Activated CD8-positive, alpha-beta memory T cell treated with anti-CD3 and anti-CD28 coated beads for 24 hours (primary cell): ENCODE measurements at regions not wholly inside any gene's neighbourhood (a gene's known extent, or its start where the extent isn't known, plus 50 kb on each side); places are given as distances from the start of the nearest gene placed in this dataset.

Source experiments
- DNase-seq: peaks from one replicate; pipeline ENCODE4 v3.0.0-alpha.2; 2020

GRCh38 chr12:123100882-123101281 lies 50.0 kb downstream of the PITPNM2 start:
- no peak for DNase-seq

GRCh38 chr12:123100450-123100849 lies 50.4 kb downstream of the PITPNM2 start:
- no peak for DNase-seq

GRCh38 chr12:123099560-123100192 lies 51.2 kb downstream of the PITPNM2 start:
- no peak for DNase-seq

- DNase-seq, result no peak
Observed at GRCh38 chr12:123098780-123099179, 52.1 kb downstream of the PITPNM2 start.

- DNase-seq, result no peak
Observed at GRCh38 chr12:123097561-123098084, 53.3 kb downstream of the PITPNM2 start.

- DNase-seq, result no peak
Observed at GRCh38 chr12:123096741-123097140, 54.1 kb downstream of the PITPNM2 start.

GRCh38 chr12:123096182-123096581 lies 54.7 kb downstream of the PITPNM2 start:
- DNase-seq, result no peak

- DNase-seq, result no peak
Observed at GRCh38 chr12:123095078-123095881, 55.6 kb downstream of the PITPNM2 start.

- no peak for DNase-seq
Observed at GRCh38 chr12:123094349-123095077, 56.4 kb downstream of the PITPNM2 start.

- DNase-seq, result no peak
Observed at GRCh38 chr12:123092866-123093265, 58.0 kb downstream of the PITPNM2 start.

- DNase-seq, result no peak
Observed at GRCh38 chr12:123091230-123092150, 59.4 kb downstream of the PITPNM2 start.

- DNase-seq, result no peak
Observed at GRCh38 chr12:123089631-123090353, 61.1 kb downstream of the PITPNM2 start.

- DNase-seq, result no peak
Observed at GRCh38 chr12:123089140-123089539, 61.8 kb downstream of the PITPNM2 start.

- no peak for DNase-seq
Observed at GRCh38 chr12:123085730-123086487, 65.0 kb downstream of the PITPNM2 start.

- no peak for DNase-seq
Observed at GRCh38 chr12:123085066-123085465, 65.8 kb downstream of the PITPNM2 start.

- DNase-seq, result no peak
Observed at GRCh38 chr12:123083661-123084571, 67.0 kb downstream of the PITPNM2 start.

- no peak for DNase-seq
Observed at GRCh38 chr12:123080634-123081033, 70.3 kb downstream of the PITPNM2 start.

GRCh38 chr12:123078531-123079155 lies 72.2 kb downstream of the PITPNM2 start:
- no peak for DNase-seq

- no peak for DNase-seq
Observed at GRCh38 chr12:123078120-123078465, 72.8 kb downstream of the PITPNM2 start.
